Natural killer cell treated with Interleukin-12 subunit alpha and Interleukin-12 subunit beta and Interleukin-15 and Interleukin-18, amount 100 ng/mL, for 72 hours (primary cell): ENCODE measurements at regions not wholly inside any gene's neighbourhood (a gene's known extent, or its start where the extent isn't known, plus 50 kb on each side); places are given as distances from the start of the nearest gene placed in this dataset.
"Not testable (repeated sequence)": the region's sequence is repeated elsewhere in the genome, so short reads cannot be mapped to it uniquely, and the experiment has no call there.

Experiments used
- ATAC-seq, 2 donors: fragments of 150-1000 bp; cut with Tn5 transposase in 1 of 2; sonication (Bioruptor Pico), chemical (Tn5 transposase) in 1 of 2; 2 replicates each; pipeline ENCODE4 v1.10.0; 2021
- DNase-seq: peaks from one replicate; pipeline ENCODE4 v3.0.0; 2022; ENCODE audit warnings: low spot score
- H3K27ac Mint-ChIP-seq, 2 donors: 1 replicate in 1 of 2; 2 replicates in 1 of 2; pipeline ENCODE4 v1.8.0; 2022; ENCODE audit warnings: mixed read lengths in 2 of 2, mild to moderate bottlenecking in 1 of 2, moderate library complexity in 1 of 2
- H3K27me3 Mint-ChIP-seq, 2 donors: 1 replicate in 1 of 2; 2 replicates in 1 of 2; pipeline ENCODE4 v1.8.0; 2022; ENCODE audit warnings: mixed read lengths in 2 of 2
- H3K36me3 Mint-ChIP-seq: one replicate; pipeline ENCODE4 v1.8.0; 2022; ENCODE audit warnings: mixed read lengths
- H3K4me1 Mint-ChIP-seq, 2 donors: 1 replicate in 1 of 2; 2 replicates in 1 of 2; pipeline ENCODE4 v1.8.0; 2022; ENCODE audit warnings: low read depth in 2 of 2, mixed read lengths in 2 of 2, mild to moderate bottlenecking in 1 of 2
- H3K4me3 Mint-ChIP-seq: one replicate; pipeline ENCODE4 v1.8.0; 2022; ENCODE audit warnings: mixed read lengths
- H3K9me3 Mint-ChIP-seq: 2 replicates; pipeline ENCODE4 v1.8.0; 2022; ENCODE audit warnings: mixed read lengths

DNA sequence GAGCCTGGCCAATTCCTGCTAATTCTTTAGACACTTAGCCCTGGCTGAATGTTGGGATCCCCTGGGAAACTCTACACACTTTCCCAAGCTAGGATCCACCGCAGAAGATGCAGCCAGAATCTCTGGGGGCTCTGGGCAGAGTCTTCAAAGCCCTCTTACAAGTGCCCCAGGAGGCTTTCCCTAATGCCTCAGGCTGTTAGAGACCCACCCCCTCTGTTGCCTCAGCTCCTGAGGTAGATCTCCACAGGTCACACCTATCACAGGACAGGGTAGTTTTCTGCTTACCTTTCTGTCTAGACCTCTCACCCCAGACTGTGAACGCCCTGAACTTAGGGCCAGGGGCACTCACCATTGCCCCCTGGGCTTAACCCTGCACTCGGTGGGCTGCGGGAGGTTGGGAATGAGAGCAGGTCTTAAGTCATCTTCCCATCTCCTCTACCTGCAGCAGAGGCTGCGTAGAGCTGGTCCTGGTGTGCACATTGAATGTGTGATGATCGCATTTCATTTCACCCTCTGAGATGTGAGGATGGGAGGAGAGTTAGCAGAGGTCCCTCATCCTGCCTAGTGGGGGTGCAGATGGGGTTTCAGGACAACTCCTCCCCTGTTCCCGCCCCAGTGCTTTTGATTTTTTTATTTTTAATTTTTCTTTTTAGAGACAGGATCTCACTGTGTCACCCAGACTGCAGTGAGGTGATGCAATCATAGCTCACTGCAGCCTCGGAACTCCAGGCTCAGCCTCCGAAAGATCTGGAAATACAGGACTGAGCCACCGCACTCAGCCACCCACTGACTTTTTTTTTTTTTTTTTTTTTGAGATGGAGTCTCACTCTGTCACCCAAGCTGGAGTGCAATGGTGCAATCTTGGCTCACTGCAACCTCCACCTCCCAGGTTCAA, 89.0 kb upstream of the LHX1 start:
- Mint-ChIP-seq H3K27ac (no peak overlapping the region), H3K9me3 (no peaks in the 10 kb centered on the region), H3K4me3 (no peak overlapping the region), H3K27me3 (peaks cover 26 to 29% of the 10 kb centered on the region in 2 donors), H3K36me3 (no peaks in the 10 kb centered on the region), H3K4me1 (peaks cover 0 to 4% of the 10 kb centered on the region in 2 donors)
- ATAC-seq (no peak), DNase-seq (peak; percentile 50)

GRCh38 chr17:36849020-36849419, 88.3 kb upstream of the LHX1 start:
- H3K27ac Mint-ChIP-seq, ATAC-seq, H3K4me1 Mint-ChIP-seq, H3K36me3 Mint-ChIP-seq, H3K9me3 Mint-ChIP-seq, DNase-seq, H3K4me3 Mint-ChIP-seq: not testable (repeated sequence)
- peaks cover 25 to 31% of the 10 kb centered on the region in 2 donors for H3K27me3 Mint-ChIP-seq

GRCh38 chr17:36849871-36850348, 87.4 kb upstream of the LHX1 start:
- peak overlapping the region; percentile 58 for H3K4me3 Mint-ChIP-seq
- no peaks in the 10 kb centered on the region for H3K9me3 Mint-ChIP-seq
- DNase-seq (no peak), ATAC-seq (peak; percentile 52 to 68)
- H3K27me3 Mint-ChIP-seq: peaks cover 17 to 24% of the 10 kb centered on the region in 2 donors
- no peak overlapping the region for H3K27ac Mint-ChIP-seq
- H3K4me1 Mint-ChIP-seq: peaks cover 0 to 4% of the 10 kb centered on the region in 2 donors
- H3K36me3 Mint-ChIP-seq: no peaks in the 10 kb centered on the region

DNA sequence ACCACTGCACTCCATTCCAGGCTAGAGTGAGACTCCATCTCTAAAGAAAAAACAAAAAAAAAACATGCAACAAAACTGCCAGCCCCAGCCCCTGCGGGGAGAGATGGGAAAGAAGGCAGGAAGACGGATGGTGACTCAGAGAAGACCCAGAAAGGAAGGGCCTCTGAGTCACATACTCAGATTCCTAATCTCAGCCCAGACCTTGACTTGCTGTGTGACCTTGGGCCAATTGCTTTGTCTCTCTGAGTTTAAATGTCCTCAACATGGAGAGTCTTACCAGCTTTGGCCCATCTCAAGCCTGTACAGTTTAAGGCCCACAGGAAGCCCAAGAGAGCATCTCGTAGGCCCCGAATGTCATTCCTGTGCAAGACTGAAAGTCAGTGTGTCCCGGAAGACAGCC, 86.5 kb upstream of the LHX1 start:
- Mint-ChIP-seq H3K27me3 (peaks cover 13 to 15% of the 10 kb centered on the region in 2 donors), H3K9me3 (no peaks in the 10 kb centered on the region), H3K4me1 (peaks cover 0 to 4% of the 10 kb centered on the region in 2 donors), H3K36me3 (no peaks in the 10 kb centered on the region), H3K4me3 (peak overlapping the region; percentile 17), H3K27ac (no peak overlapping the region)
- DNase-seq: no peak
- ATAC-seq: peak in 1 of 2 donors; percentile 40

GRCh38 chr17:36851250-36851649, 86.0 kb upstream of the LHX1 start:
- Mint-ChIP-seq H3K9me3 (no peaks in the 10 kb centered on the region), H3K4me3 (no peak overlapping the region), H3K27me3 (peaks cover 15 to 19% of the 10 kb centered on the region in 2 donors), H3K4me1 (peaks cover 0 to 4% of the 10 kb centered on the region in 2 donors), H3K36me3 (no peaks in the 10 kb centered on the region), H3K27ac (no peak overlapping the region)
- DNase-seq: no peak
- no peak for ATAC-seq

DNA sequence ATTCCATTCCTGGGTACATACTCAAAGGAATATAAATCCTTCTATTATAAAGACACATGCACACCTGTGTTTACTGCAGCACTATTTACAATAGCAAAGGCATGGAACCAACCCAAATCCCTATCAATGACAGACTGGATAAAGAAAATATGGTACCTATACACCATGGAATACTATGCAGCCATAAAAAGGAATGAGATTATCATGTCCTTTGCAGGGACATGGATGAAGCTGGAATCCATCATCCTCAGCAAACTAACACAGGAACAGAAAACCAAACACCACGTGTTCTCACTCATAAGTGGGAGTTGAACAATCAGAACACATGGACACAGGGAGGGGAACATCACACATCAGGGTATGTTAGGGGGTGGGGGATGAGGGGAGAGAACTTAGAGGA, 84.8 kb upstream of the LHX1 start:
- not testable (repeated sequence) for H3K4me1 Mint-ChIP-seq, H3K27ac Mint-ChIP-seq, H3K36me3 Mint-ChIP-seq, ATAC-seq, H3K4me3 Mint-ChIP-seq, H3K9me3 Mint-ChIP-seq, DNase-seq
- peaks cover 23 to 31% of the 10 kb centered on the region in 2 donors for H3K27me3 Mint-ChIP-seq

GRCh38 chr17:36854982-36855381, 82.3 kb upstream of the LHX1 start:
- no peak overlapping the region for H3K4me3 Mint-ChIP-seq
- H3K9me3 Mint-ChIP-seq: no peaks in the 10 kb centered on the region
- no peak overlapping the region for H3K27ac Mint-ChIP-seq
- no peaks in the 10 kb centered on the region for H3K36me3 Mint-ChIP-seq
- DNase-seq (no peak), ATAC-seq (no peak)
- peaks cover 27 to 33% of the 10 kb centered on the region in 2 donors for H3K27me3 Mint-ChIP-seq
- peaks cover 0 to 4% of the 10 kb centered on the region in 2 donors for H3K4me1 Mint-ChIP-seq

DNA sequence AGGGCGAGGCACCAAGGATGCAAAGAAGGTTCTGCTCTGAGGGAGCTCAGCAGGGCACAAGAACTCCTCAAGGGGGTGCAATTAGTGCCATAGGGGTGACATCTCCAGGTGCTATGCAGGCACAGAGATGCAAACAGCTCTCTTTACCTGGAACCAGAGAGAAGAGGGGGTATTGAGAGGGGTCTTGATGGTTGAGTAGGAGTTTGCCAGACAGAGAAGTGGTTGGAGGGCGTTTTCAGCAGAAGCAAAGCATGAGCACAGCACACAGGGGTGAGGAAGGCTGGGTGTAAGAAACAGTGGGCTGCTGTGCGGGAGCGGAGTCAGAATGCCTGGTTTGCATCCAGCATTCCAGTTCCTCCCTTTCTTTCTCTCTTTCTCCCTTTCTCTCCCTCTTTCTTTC, 81.8 kb upstream of the LHX1 start:
- Mint-ChIP-seq H3K4me1 (peaks cover 0 to 4% of the 10 kb centered on the region in 2 donors), H3K9me3 (no peaks in the 10 kb centered on the region)

GRCh38 chr17:36856222-36856621, 81.1 kb upstream of the LHX1 start:
- ATAC-seq (no peak), DNase-seq (no peak)
- no peaks in the 10 kb centered on the region for H3K36me3 Mint-ChIP-seq
- H3K27me3 Mint-ChIP-seq: peaks cover 27 to 33% of the 10 kb centered on the region in 2 donors
- no peak overlapping the region for H3K4me3 Mint-ChIP-seq
- H3K9me3 Mint-ChIP-seq: no peaks in the 10 kb centered on the region
- H3K4me1 Mint-ChIP-seq: peaks cover 0 to 2% of the 10 kb centered on the region in 2 donors
- no peak overlapping the region for H3K27ac Mint-ChIP-seq

More for the DNA sequence above, 81.8 kb upstream of the LHX1 start:
- H3K36me3 Mint-ChIP-seq: no peaks in the 10 kb centered on the region
- no peak for ATAC-seq
- no peak overlapping the region for H3K27ac Mint-ChIP-seq
- H3K27me3 Mint-ChIP-seq: peaks cover 27 to 33% of the 10 kb centered on the region in 2 donors
- H3K4me3 Mint-ChIP-seq: no peak overlapping the region
- no peak for DNase-seq

- no peaks in the 10 kb centered on the region for H3K36me3 Mint-ChIP-seq
- DNase-seq (no peak), ATAC-seq (no peak)
- no peaks in the 10 kb centered on the region for H3K4me1 Mint-ChIP-seq
- H3K27ac Mint-ChIP-seq: no peak overlapping the region
- peaks cover 25 to 28% of the 10 kb centered on the region in 2 donors for H3K27me3 Mint-ChIP-seq
- no peaks in the 10 kb centered on the region for H3K9me3 Mint-ChIP-seq
- H3K4me3 Mint-ChIP-seq: no peak overlapping the region
Measured at GRCh38 chr17:36856903-36857381, 80.3 kb upstream of the LHX1 start.

GRCh38 chr17:36857698-36858097, 79.6 kb upstream of the LHX1 start:
- Mint-ChIP-seq H3K27ac (no peak overlapping the region), H3K9me3 (no peaks in the 10 kb centered on the region), H3K36me3 (no peaks in the 10 kb centered on the region), H3K4me3 (no peak overlapping the region), H3K4me1 (no peaks in the 10 kb centered on the region), H3K27me3 (peaks cover 24 to 26% of the 10 kb centered on the region in 2 donors)
- ATAC-seq: no peak
- no peak for DNase-seq

DNA sequence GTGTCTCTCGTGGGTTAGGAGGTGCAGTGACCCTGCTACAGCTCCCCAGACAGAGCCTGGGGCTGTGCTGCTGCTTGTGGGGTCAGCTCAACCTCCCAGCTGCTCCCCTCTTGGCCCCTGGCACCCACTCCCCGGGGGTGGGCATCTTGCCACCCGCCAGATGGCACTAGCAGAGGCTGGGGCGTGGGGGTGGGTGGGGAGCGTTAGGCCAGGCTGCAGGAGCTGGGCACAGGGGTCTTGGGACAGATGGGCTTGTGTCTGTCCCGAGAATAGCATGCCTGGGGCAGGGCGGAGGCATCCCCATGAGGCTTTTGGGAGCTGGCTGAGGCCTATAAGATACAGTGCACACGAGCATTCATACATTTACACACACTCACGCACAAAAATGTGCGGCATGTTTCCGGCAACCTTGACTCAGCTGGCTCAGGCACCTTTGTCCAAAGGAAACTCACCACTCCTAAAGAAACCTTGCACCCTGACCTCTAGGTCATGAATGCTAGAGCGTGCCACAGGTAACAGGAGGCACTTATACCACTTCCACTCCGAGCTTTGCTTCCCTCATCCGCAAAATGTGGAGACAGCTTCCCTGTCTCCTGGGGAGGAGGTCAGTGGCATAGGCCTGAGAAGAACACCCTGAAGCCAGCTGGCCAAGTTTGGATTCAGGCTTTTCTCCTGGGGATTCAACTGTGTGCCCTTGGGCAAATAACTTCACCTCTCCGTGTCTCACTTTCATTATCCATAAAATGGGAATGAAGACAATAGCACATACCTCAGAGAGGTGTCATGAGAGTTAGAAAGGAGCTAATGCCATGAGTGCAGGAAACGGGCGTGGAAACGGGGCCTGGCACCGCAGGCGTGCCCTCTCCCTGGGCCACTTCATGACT, 78.9 kb upstream of the LHX1 start:
- DNase-seq: no peak
- Mint-ChIP-seq H3K4me1 (no peaks in the 10 kb centered on the region), H3K9me3 (no peaks in the 10 kb centered on the region), H3K36me3 (no peaks in the 10 kb centered on the region), H3K4me3 (no peak overlapping the region), H3K27ac (no peak overlapping the region), H3K27me3 (peaks cover 24 to 25% of the 10 kb centered on the region in 2 donors)
- ATAC-seq: no peak

DNA sequence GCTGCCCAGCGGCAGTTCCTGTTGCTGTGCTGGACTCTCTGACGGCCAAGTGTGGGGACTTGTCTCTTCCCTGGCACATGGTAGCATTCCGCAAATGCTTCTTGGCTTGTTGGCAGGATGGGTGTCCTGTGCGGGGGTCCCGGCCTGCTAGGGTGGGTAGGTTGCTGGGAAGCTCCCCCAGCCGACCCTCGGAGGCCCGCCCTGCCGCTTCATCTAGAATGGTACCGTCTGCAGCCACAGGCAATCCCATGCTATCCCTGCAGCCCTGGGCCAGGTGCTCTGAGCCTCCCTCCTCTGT, 78.3 kb upstream of the LHX1 start:
- peaks cover 19 to 21% of the 10 kb centered on the region in 2 donors for H3K27me3 Mint-ChIP-seq
- H3K9me3 Mint-ChIP-seq: no peaks in the 10 kb centered on the region
- no peaks in the 10 kb centered on the region for H3K36me3 Mint-ChIP-seq
- no peak overlapping the region for H3K27ac Mint-ChIP-seq
- H3K4me3 Mint-ChIP-seq: no peak overlapping the region
- ATAC-seq: no peak
- DNase-seq: no peak
- H3K4me1 Mint-ChIP-seq: no peaks in the 10 kb centered on the region

GRCh38 chr17:36859706-36860105, 77.6 kb upstream of the LHX1 start:
- H3K4me3 Mint-ChIP-seq: no peak overlapping the region
- H3K27ac Mint-ChIP-seq: no peak overlapping the region
- ATAC-seq: no peak

More at GRCh38 chr17:36859706-36860105, 77.6 kb upstream of the LHX1 start:
- no peaks in the 10 kb centered on the region for H3K4me1 Mint-ChIP-seq
- DNase-seq: no peak
- H3K9me3 Mint-ChIP-seq: no peaks in the 10 kb centered on the region
- H3K27me3 Mint-ChIP-seq: peaks cover 18 to 21% of the 10 kb centered on the region in 2 donors
- H3K36me3 Mint-ChIP-seq: no peaks in the 10 kb centered on the region
